ENCODE measurements at regions not wholly inside any gene's neighbourhood (a gene's known extent, or its start where the extent isn't known, plus 50 kb on each side); places are given as distances from the start of the nearest gene placed in this dataset.
A peak's percentile ranks its signal among the peaks of the same experiment; 100 is the strongest.

- Histone ChIP-seq H3K4me3 (ENCODE audit: low read depth, low read length) (no peak overlapping the region), H3K27me3 (ENCODE audit: control insufficient read depth, insufficient read depth, low read length) (no peaks in the 10 kb centered on the region), H3K36me3 (ENCODE audit: control insufficient read depth, insufficient read depth, low read length) (no peaks in the 10 kb centered on the region)
- DNase-seq (ENCODE audit: low read depth): no peak
- POLR2A ChIA-PET: interaction anchor here (0.7 kb wide), 1 partner anchor 759 kb away, joined by 3 read pairs; no protein-coding TSS in a partner anchor
- CTCF ChIA-PET: interaction anchor here (0.5 to 2.3 kb wide), 10 partner anchors 9 to 493 kb away, joined by 3 to 10 read pairs (median 3); no protein-coding TSS in a partner anchor
- TF ChIP-seq, protein P1, sequence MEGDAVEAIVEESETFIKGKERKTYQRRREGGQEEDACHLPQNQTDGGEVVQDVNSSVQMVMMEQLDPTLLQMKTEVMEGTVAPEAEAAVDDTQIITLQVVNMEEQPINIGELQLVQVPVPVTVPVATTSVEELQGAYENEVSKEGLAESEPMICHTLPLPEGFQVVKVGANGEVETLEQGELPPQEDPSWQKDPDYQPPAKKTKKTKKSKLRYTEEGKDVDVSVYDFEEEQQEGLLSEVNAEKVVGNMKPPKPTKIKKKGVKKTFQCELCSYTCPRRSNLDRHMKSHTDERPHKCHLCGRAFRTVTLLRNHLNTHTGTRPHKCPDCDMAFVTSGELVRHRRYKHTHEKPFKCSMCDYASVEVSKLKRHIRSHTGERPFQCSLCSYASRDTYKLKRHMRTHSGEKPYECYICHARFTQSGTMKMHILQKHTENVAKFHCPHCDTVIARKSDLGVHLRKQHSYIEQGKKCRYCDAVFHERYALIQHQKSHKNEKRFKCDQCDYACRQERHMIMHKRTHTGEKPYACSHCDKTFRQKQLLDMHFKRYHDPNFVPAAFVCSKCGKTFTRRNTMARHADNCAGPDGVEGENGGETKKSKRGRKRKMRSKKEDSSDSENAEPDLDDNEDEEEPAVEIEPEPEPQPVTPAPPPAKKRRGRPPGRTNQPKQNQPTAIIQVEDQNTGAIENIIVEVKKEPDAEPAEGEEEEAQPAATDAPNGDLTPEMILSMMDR (IDR thresholded peaks at IDR 0.05; ENCODE audit: insufficient read depth, low read depth, low read length): peak; percentile 48
Observed at GRCh38 chr2:18855027-18855426, 265.7 kb upstream of the NT5C1B start.

GRCh38 chr2:18849841-18850578 is 260.6 kb upstream of the NT5C1B start:
- ChIA-PET POLR2A (no interaction called here), CTCF (interaction anchor here (1.2 kb wide), 1 partner anchor 12 kb away, joined by 3 read pairs; no protein-coding TSS in a partner anchor)
- H3K4me3 ChIP-seq (ENCODE audit: low read depth, low read length): no peak overlapping the region
- TF ChIP-seq, protein P1 (IDR thresholded peaks at IDR 0.05; ENCODE audit: insufficient read depth, low read depth, low read length): no peak
- no peak for DNase-seq (ENCODE audit: low read depth)
- no peaks in the 10 kb centered on the region for H3K36me3 ChIP-seq (ENCODE audit: control insufficient read depth, insufficient read depth, low read length)
- H3K27me3 ChIP-seq (ENCODE audit: control insufficient read depth, insufficient read depth, low read length): no peaks in the 10 kb centered on the region

GRCh38 chr2:18848646-18849045 is 259.3 kb upstream of the NT5C1B start:
- ChIA-PET POLR2A (no interaction called here), CTCF (no interaction called here)
- no peak for DNase-seq (ENCODE audit: low read depth)
- TF ChIP-seq, protein P1 (IDR thresholded peaks at IDR 0.05; ENCODE audit: insufficient read depth, low read depth, low read length): no peak
- no peaks in the 10 kb centered on the region for H3K36me3 ChIP-seq (ENCODE audit: control insufficient read depth, insufficient read depth, low read length)
- no peaks in the 10 kb centered on the region for H3K27me3 ChIP-seq (ENCODE audit: control insufficient read depth, insufficient read depth, low read length)
- H3K4me3 ChIP-seq (ENCODE audit: low read depth, low read length): no peak overlapping the region

- POLR2A ChIA-PET: no interaction called here
- CTCF ChIA-PET: interaction anchor here (0.9 to 2.7 kb wide), 2 partner anchors 9 to 18 kb away, joined by 3 to 10 read pairs; no protein-coding TSS in a partner anchor
- TF ChIP-seq, protein P1 (IDR thresholded peaks at IDR 0.05; ENCODE audit: insufficient read depth, low read depth, low read length): no peak
- no peak overlapping the region for H3K4me3 ChIP-seq (ENCODE audit: low read depth, low read length)
- H3K36me3 ChIP-seq (ENCODE audit: control insufficient read depth, insufficient read depth, low read length): no peaks in the 10 kb centered on the region
- DNase-seq (ENCODE audit: low read depth): no peak
- H3K27me3 ChIP-seq (ENCODE audit: control insufficient read depth, insufficient read depth, low read length): no peaks in the 10 kb centered on the region
Observed at GRCh38 chr2:18845854-18846445, 256.6 kb upstream of the NT5C1B start.

GRCh38 chr2:18842836-18843235 is 253.5 kb upstream of the NT5C1B start:
- Histone ChIP-seq H3K36me3 (ENCODE audit: control insufficient read depth, insufficient read depth, low read length) (no peaks in the 10 kb centered on the region), H3K27me3 (ENCODE audit: control insufficient read depth, insufficient read depth, low read length) (no peaks in the 10 kb centered on the region), H3K4me3 (ENCODE audit: low read depth, low read length) (no peak overlapping the region)
- CTCF ChIA-PET: interaction anchor here (0.6 kb wide), 1 partner anchor 332 kb away, joined by 4 read pairs; no protein-coding TSS in a partner anchor
- POLR2A ChIA-PET: no interaction called here
- DNase-seq (ENCODE audit: low read depth): no peak
- TF ChIP-seq, protein P1 (IDR thresholded peaks at IDR 0.05; ENCODE audit: insufficient read depth, low read depth, low read length): no peak

Measured in BJ (cell line).